ENCODE measurements at regions not wholly inside any gene's neighbourhood (a gene's known extent, or its start where the extent isn't known, plus 50 kb on each side); places are given as distances from the start of the nearest gene placed in this dataset.
"Not testable (repeated sequence)": the region's sequence is repeated elsewhere in the genome, so short reads cannot be mapped to it uniquely, and the experiment has no call there.

GRCh38 chr13:82952336-82952735, 929.9 kb downstream of the SLITRK1 start:
- not testable (repeated sequence) for TF ChIP-seq CTCF, POLR2A (IDR thresholded peaks at IDR 0.05)

Data from gastroesophageal sphincter (tissue), 3 donors.